ENCODE measurements at regions not wholly inside any gene's neighbourhood (a gene's known extent, or its start where the extent isn't known, plus 50 kb on each side); places are given as distances from the start of the nearest gene placed in this dataset.

GRCh38 chr6:99790679-99791078 is 184.0 kb downstream of the PRDM13 start:
- Histone ChIP-seq H3K4ac (ENCODE audit: low read depth, low read length) (no peak overlapping the region), H3K23me2 (ENCODE audit: insufficient read length, low read depth, low read length, poor library complexity, severe bottlenecking) (no peaks in the 10 kb centered on the region), H2AFZ (ENCODE audit: low read length) (no peak overlapping the region), H2BK5ac (ENCODE audit: insufficient read length, low read length) (no peak overlapping the region), H3K4me1 (ENCODE audit: insufficient read depth, low read length) (no peaks in the 10 kb centered on the region), H3K23ac (ENCODE audit: insufficient read length, low read depth, low read length) (no peak overlapping the region), H3T11ph (ENCODE audit: low read length) (no peak overlapping the region), H3K27me3 (ENCODE audit: insufficient read depth, low read length) (no peaks in the 10 kb centered on the region), H2BK20ac (ENCODE audit: low read depth, low read length, poor library complexity, severe bottlenecking) (no peak overlapping the region), H2BK12ac (ENCODE audit: insufficient read length, low read depth, low read length) (no peak overlapping the region), H2AK5ac (ENCODE audit: insufficient read length, low read length) (no peak overlapping the region), H2BK15ac (ENCODE audit: low read depth, low read length) (no peak overlapping the region), H3K27ac (ENCODE audit: insufficient read length, low read depth, low read length) (no peak overlapping the region), H3K79me1 (ENCODE audit: insufficient read depth, low read depth, low read length, poor library complexity, severe bottlenecking) (no peaks in the 10 kb centered on the region), H2BK120ac (ENCODE audit: low read depth, low read length, poor library complexity, severe bottlenecking) (no peak overlapping the region), H3K56ac (ENCODE audit: insufficient read length, low read depth, low read length) (no peak overlapping the region), H4K91ac (ENCODE audit: insufficient read length, low read depth, low read length) (no peak overlapping the region), H3K4me2 (ENCODE audit: insufficient read depth, insufficient read length, low read length) (no peak overlapping the region), H3K18ac (ENCODE audit: insufficient read length, low read depth, low read length) (no peak overlapping the region), H4K5ac (ENCODE audit: insufficient read length, low read depth, low read length) (no peak overlapping the region), H4K20me1 (ENCODE audit: control insufficient read depth, insufficient read depth, insufficient read length) (peaks cover 2% of the 10 kb centered on the region), H3K9ac (ENCODE audit: extremely low read depth, insufficient read length, low read length) (no peak overlapping the region), H3K14ac (ENCODE audit: insufficient read depth, low read length) (no peak overlapping the region), H3K79me2 (ENCODE audit: insufficient read depth, low read length) (no peaks in the 10 kb centered on the region), H3K9me3 (ENCODE audit: control insufficient read depth, low read depth, low read length) (no peaks in the 10 kb centered on the region), H4K8ac (replicated peaks; ENCODE audit: insufficient read length, low read depth, low read length) (no peak overlapping the region)
- no peaks in the 10 kb centered on the region for H3K9me3 Mint-ChIP-seq
- H3K36me3 Mint-ChIP-seq (ENCODE audit: insufficient read depth in 1 of 3, low read depth in 3 of 3), result no peaks in the 10 kb centered on the region
- no peak for DNase-seq
- H3K27me3 Mint-ChIP-seq (ENCODE audit: low read depth), result peaks cover 3% of the 10 kb centered on the region
- H3K4me1 Mint-ChIP-seq, result no peaks in the 10 kb centered on the region
- peak; percentile 49 for TF ChIP-seq CTCF (conservative IDR thresholded peaks at IDR 0.05)
- H3K27ac Mint-ChIP-seq, result no peak overlapping the region
- H3K4me3 Mint-ChIP-seq, result no peak overlapping the region

Data from H9 (cell line).